Fibroblast of villous mesenchyme (primary cell): ENCODE measurements at regions not wholly inside any gene's neighbourhood (a gene's known extent, or its start where the extent isn't known, plus 50 kb on each side); places are given as distances from the start of the nearest gene placed in this dataset.

ENCODE experiments used
- DNase-seq: peaks from one replicate; pipeline ENCODE4 v3.0.0-alpha.2; 2010; ENCODE audit warnings: low read depth
- H3K4me3 ChIP-seq: 2 replicates; pipeline ENCODE4 v1.5.1; 2011; ENCODE audit warnings: low read depth, mild to moderate bottlenecking, low read length
- TF ChIP-seq, protein P1 (sequence below): IDR thresholded peaks from 2 replicates; pipeline ENCODE4 v1.5.1; 2012; ENCODE audit warnings: low read depth, mild to moderate bottlenecking, low read length; ENCODE audit not compliant: insufficient read depth

GRCh38 chr11:115077740-115078139, 399.4 kb downstream of the NXPE2 start:
- no peak for DNase-seq
- TF ChIP-seq, protein P1, sequence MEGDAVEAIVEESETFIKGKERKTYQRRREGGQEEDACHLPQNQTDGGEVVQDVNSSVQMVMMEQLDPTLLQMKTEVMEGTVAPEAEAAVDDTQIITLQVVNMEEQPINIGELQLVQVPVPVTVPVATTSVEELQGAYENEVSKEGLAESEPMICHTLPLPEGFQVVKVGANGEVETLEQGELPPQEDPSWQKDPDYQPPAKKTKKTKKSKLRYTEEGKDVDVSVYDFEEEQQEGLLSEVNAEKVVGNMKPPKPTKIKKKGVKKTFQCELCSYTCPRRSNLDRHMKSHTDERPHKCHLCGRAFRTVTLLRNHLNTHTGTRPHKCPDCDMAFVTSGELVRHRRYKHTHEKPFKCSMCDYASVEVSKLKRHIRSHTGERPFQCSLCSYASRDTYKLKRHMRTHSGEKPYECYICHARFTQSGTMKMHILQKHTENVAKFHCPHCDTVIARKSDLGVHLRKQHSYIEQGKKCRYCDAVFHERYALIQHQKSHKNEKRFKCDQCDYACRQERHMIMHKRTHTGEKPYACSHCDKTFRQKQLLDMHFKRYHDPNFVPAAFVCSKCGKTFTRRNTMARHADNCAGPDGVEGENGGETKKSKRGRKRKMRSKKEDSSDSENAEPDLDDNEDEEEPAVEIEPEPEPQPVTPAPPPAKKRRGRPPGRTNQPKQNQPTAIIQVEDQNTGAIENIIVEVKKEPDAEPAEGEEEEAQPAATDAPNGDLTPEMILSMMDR = no peak
- no peak overlapping the region for H3K4me3 ChIP-seq

- no peak overlapping the region for H3K4me3 ChIP-seq
- TF ChIP-seq, protein P1 = no peak
- DNase-seq = no peak
These were observed 400.4 kb downstream of the NXPE2 start for GRCh38 chr11:115078461-115079438.

DNA sequence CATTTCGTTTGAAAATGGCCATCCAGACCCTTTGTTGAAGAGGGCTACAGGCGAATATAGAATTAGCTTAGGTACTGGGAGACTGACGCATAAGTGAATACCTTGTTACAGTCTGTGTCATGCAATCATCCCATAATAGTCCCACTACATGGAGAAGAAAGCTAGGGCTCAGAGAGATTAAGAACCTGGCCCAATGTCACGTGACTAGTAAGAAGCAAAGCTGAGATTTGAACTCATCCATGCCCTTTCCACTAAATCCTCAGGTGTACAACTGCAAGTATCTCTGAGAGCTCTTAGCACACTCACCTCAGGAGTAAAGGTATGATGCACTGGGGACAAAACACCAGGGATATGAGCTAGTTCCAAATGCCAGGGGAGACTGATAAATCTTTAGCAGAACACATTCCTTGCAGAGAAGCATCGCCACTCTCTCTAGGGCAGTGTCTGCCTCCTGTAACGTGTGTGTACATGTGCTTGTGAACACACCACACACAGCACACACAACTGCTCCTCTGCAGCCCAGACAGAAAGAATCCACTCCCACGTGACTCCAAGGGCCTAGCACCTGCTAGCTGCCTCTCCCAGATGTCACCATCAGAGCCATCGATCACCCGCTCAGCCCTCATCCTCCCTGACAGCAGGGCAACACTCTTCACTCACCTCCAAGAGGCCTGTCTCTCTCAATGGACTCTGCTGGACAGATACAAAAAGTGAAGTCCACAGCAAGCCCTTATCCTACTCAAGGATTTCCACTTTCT, 402.8 kb downstream of the NXPE2 start:
- H3K4me3 ChIP-seq = no peak overlapping the region
- no peak for DNase-seq
- TF ChIP-seq, protein P1 = no peak

GRCh38 chr11:115081972-115082371, 403.6 kb downstream of the NXPE2 start:
- H3K4me3 ChIP-seq = no peak overlapping the region
- no peak for DNase-seq
- TF ChIP-seq, protein P1 = no peak

DNA sequence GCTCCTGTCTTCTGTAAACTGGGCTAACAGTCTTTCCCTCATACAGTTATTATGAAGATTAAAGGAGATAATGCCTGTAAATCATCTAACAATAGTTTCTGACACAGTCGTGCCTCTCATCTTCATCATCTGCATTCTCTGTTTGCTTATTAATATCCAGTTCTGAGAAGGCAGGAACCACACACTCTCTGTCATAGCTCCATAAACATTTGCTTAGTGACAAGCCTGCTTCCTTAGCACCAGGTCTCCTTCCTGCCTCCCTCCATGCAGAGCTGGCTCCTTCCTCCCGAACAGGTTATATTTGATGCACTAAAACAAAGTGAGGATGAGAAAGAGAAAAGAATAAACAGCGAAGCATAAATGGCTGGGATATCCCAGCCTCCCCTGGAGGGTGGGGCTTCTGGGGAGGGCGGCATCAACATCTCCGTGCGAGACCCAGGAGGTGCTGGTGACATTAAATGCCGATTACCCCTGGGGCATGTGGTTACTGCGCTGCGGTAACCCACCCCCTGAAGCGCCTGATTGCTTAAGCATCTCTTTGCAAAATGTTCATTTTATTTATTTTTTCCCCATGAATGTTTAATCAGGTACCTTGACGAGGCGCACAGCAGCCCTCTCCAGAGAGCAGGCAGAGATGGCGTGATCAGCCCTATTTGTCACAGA, 404.9 kb downstream of the NXPE2 start:
- TF ChIP-seq, protein P1 = no peak
- no peak overlapping the region for H3K4me3 ChIP-seq
- DNase-seq = no peak

DNA sequence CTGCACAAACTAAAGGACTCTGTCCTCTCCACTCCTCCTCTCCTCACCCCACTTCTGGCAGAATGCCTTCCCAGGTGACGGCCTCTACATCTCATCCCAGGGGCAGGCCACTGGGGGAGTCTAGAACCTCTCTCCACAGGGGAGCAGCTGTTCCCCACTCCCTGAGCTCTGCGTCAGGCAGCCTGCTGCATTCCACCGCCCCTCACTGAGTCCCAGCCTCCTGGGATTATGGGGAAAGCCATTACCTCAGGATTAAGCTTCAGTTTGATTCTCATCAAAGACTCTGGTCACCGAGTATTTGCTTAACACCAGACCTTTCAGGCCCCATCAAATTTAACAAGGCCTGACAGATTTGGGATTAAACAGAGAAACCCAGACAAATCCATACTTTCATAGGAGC, 405.9 kb downstream of the NXPE2 start:
- TF ChIP-seq, protein P1 = no peak
- no peak for DNase-seq
- no peak overlapping the region for H3K4me3 ChIP-seq
